ENCODE measurements at regions not wholly inside any gene's neighbourhood (a gene's known extent, or its start where the extent isn't known, plus 50 kb on each side); places are given as distances from the start of the nearest gene placed in this dataset.

GRCh38 chr13:104143760-104144416, 1077.7 kb upstream of the SLC10A2 start:
- Histone ChIP-seq H3K18ac (ENCODE audit: low read length) (no peak overlapping the region), H3K9ac (ENCODE audit: low read depth, low read length, poor library complexity) (no peak overlapping the region), H2BK15ac (ENCODE audit: low read length) (no peak overlapping the region), H2BK120ac (ENCODE audit: low read depth, low read length) (no peak overlapping the region), H3K4me2 (ENCODE audit: insufficient read depth, low read length, poor library complexity, severe bottlenecking) (no peak overlapping the region), H3K36me3 (replicated peaks in 1 of 2; ENCODE audit: control insufficient read depth in 2 of 2, insufficient read depth in 2 of 2, low read length in 2 of 2) (no peaks in the 10 kb centered on the region), H2AFZ (ENCODE audit: low read length) (peak overlapping the region; percentile 65), H3K9me3 (replicated peaks in 1 of 2; ENCODE audit: control insufficient read depth in 2 of 2, insufficient read depth in 1 of 2, low read depth in 1 of 2, low read length in 2 of 2) (peaks cover 2 to 5% of the 10 kb centered on the region in 2 donors), H4K8ac (ENCODE audit: low read depth, low read length) (no peak overlapping the region), H3K4me1 (ENCODE audit: control insufficient read depth in 2 of 2, insufficient read depth in 1 of 2, low read depth in 1 of 2, low read length in 2 of 2) (peaks cover 2 to 8% of the 10 kb centered on the region in 2 donors), H3K4me3 (ENCODE audit: low read length in 2 of 2) (peak overlapping the region in 1 of 2 donors; percentile 26), H3K14ac (ENCODE audit: low read length) (no peak overlapping the region), H2AK5ac (ENCODE audit: low read depth, low read length) (no peak overlapping the region), H3K27ac (replicated peaks; ENCODE audit: low read length) (no peak overlapping the region), H3K23ac (ENCODE audit: low read depth, low read length, poor library complexity) (no peak overlapping the region), H4K91ac (ENCODE audit: low read depth, low read length, poor library complexity) (no peak overlapping the region), H3K27me3 (ENCODE audit: control insufficient read depth in 3 of 3, insufficient read depth in 3 of 3, low read depth in 1 of 3, low read length in 3 of 3) (no peaks in the 10 kb centered on the region), H2BK12ac (ENCODE audit: low read length) (no peak overlapping the region), H3K79me1 (ENCODE audit: low read depth, low read length) (peaks cover 1% of the 10 kb centered on the region), H2BK5ac (ENCODE audit: low read length) (no peak overlapping the region), H3K4ac (ENCODE audit: low read length) (no peak overlapping the region)
- DNase-seq (ENCODE audit: low spot score), result no peak
- no CpG with 5 or more reads among the region's 9 CpGs for WGBS, 2 donors (ENCODE audit: extremely low coverage in 2 of 2, insufficient read length in 2 of 2, insufficient replicate concordance in 1 of 2)

- Histone ChIP-seq H3K4me1 (ENCODE audit: control insufficient read depth in 2 of 2, insufficient read depth in 1 of 2, low read depth in 1 of 2, low read length in 2 of 2) (peaks cover 2 to 8% of the 10 kb centered on the region in 2 donors), H4K8ac (ENCODE audit: low read depth, low read length) (no peak overlapping the region), H3K4ac (ENCODE audit: low read length) (no peak overlapping the region), H3K79me1 (ENCODE audit: low read depth, low read length) (no peaks in the 10 kb centered on the region), H2BK5ac (ENCODE audit: low read length) (no peak overlapping the region), H3K36me3 (replicated peaks in 1 of 2; ENCODE audit: control insufficient read depth in 2 of 2, insufficient read depth in 2 of 2, low read length in 2 of 2) (no peaks in the 10 kb centered on the region), H3K27me3 (ENCODE audit: control insufficient read depth in 3 of 3, insufficient read depth in 3 of 3, low read depth in 1 of 3, low read length in 3 of 3) (no peaks in the 10 kb centered on the region), H2BK120ac (ENCODE audit: low read depth, low read length) (no peak overlapping the region), H3K27ac (replicated peaks; ENCODE audit: low read length) (no peak overlapping the region), H2AK5ac (ENCODE audit: low read depth, low read length) (no peak overlapping the region), H2AFZ (ENCODE audit: low read length) (no peak overlapping the region), H3K4me3 (ENCODE audit: low read length in 2 of 2) (no peak overlapping the region), H3K9ac (ENCODE audit: low read depth, low read length, poor library complexity) (no peak overlapping the region), H3K9me3 (replicated peaks in 1 of 2; ENCODE audit: control insufficient read depth in 2 of 2, insufficient read depth in 1 of 2, low read depth in 1 of 2, low read length in 2 of 2) (no peaks in the 10 kb centered on the region), H3K14ac (ENCODE audit: low read length) (no peak overlapping the region), H4K91ac (ENCODE audit: low read depth, low read length, poor library complexity) (no peak overlapping the region), H3K4me2 (ENCODE audit: insufficient read depth, low read length, poor library complexity, severe bottlenecking) (no peak overlapping the region), H3K23ac (ENCODE audit: low read depth, low read length, poor library complexity) (no peak overlapping the region), H2BK15ac (ENCODE audit: low read length) (no peak overlapping the region), H2BK12ac (ENCODE audit: low read length) (no peak overlapping the region), H3K18ac (ENCODE audit: low read length) (no peak overlapping the region)
- DNase-seq (ENCODE audit: low spot score), result no peak
- no CpG with 5 or more reads among the region's 2 CpGs for WGBS, 2 donors (ENCODE audit: extremely low coverage in 2 of 2, insufficient read length in 2 of 2, insufficient replicate concordance in 1 of 2)
Observed at GRCh38 chr13:104140552-104140951, 1074.3 kb upstream of the SLC10A2 start.

- Histone ChIP-seq H2AFZ (ENCODE audit: low read length) (no peak overlapping the region), H2AK5ac (ENCODE audit: low read depth, low read length) (no peak overlapping the region), H2BK120ac (ENCODE audit: low read depth, low read length) (no peak overlapping the region), H3K18ac (ENCODE audit: low read length) (no peak overlapping the region), H3K4ac (ENCODE audit: low read length) (no peak overlapping the region), H3K9ac (ENCODE audit: low read depth, low read length, poor library complexity) (no peak overlapping the region), H3K4me2 (ENCODE audit: insufficient read depth, low read length, poor library complexity, severe bottlenecking) (no peak overlapping the region), H2BK5ac (ENCODE audit: low read length) (no peak overlapping the region), H3K79me1 (ENCODE audit: low read depth, low read length) (no peaks in the 10 kb centered on the region), H2BK15ac (ENCODE audit: low read length) (no peak overlapping the region), H4K91ac (ENCODE audit: low read depth, low read length, poor library complexity) (no peak overlapping the region), H3K14ac (ENCODE audit: low read length) (no peak overlapping the region), H3K36me3 (replicated peaks in 1 of 2; ENCODE audit: control insufficient read depth in 2 of 2, insufficient read depth in 2 of 2, low read length in 2 of 2) (no peaks in the 10 kb centered on the region), H3K4me1 (ENCODE audit: control insufficient read depth in 2 of 2, insufficient read depth in 1 of 2, low read depth in 1 of 2, low read length in 2 of 2) (peaks cover 0 to 2% of the 10 kb centered on the region in 2 donors), H2BK12ac (ENCODE audit: low read length) (no peak overlapping the region), H3K9me3 (replicated peaks in 1 of 2; ENCODE audit: control insufficient read depth in 2 of 2, insufficient read depth in 1 of 2, low read depth in 1 of 2, low read length in 2 of 2) (no peaks in the 10 kb centered on the region), H3K27ac (replicated peaks; ENCODE audit: low read length) (no peak overlapping the region), H3K4me3 (ENCODE audit: low read length in 2 of 2) (peak overlapping the region in 1 of 2 donors; percentile 35), H3K23ac (ENCODE audit: low read depth, low read length, poor library complexity) (no peak overlapping the region), H4K8ac (ENCODE audit: low read depth, low read length) (no peak overlapping the region), H3K27me3 (ENCODE audit: control insufficient read depth in 3 of 3, insufficient read depth in 3 of 3, low read depth in 1 of 3, low read length in 3 of 3) (no peaks in the 10 kb centered on the region)
- no peak for DNase-seq (ENCODE audit: low spot score)
- no CpG with 5 or more reads among the region's 6 CpGs for whole genome bisulfite sequencing, 2 donors (ENCODE audit: extremely low coverage in 2 of 2, insufficient read length in 2 of 2, insufficient replicate concordance in 1 of 2)
Observed at GRCh38 chr13:104137416-104137815, 1071.2 kb upstream of the SLC10A2 start.

GRCh38 chr13:104132849-104133248, 1066.6 kb upstream of the SLC10A2 start:
- H3K4me1 ChIP-seq (ENCODE audit: control insufficient read depth in 2 of 2, insufficient read depth in 1 of 2, low read depth in 1 of 2, low read length in 2 of 2), result no peaks in the 10 kb centered on the region
- H3K27me3 ChIP-seq (ENCODE audit: control insufficient read depth in 3 of 3, insufficient read depth in 3 of 3, low read depth in 1 of 3, low read length in 3 of 3), result no peaks in the 10 kb centered on the region
- H3K4ac ChIP-seq (ENCODE audit: low read length), result no peak overlapping the region
- H2AK5ac ChIP-seq (ENCODE audit: low read depth, low read length), result no peak overlapping the region
- H2BK12ac ChIP-seq (ENCODE audit: low read length), result no peak overlapping the region
- no peak overlapping the region for H3K4me2 ChIP-seq (ENCODE audit: insufficient read depth, low read length, poor library complexity, severe bottlenecking)
- H2BK120ac ChIP-seq (ENCODE audit: low read depth, low read length), result no peak overlapping the region
- no peak overlapping the region for H3K14ac ChIP-seq (ENCODE audit: low read length)
- peak overlapping the region; percentile 47 for H2AFZ ChIP-seq (ENCODE audit: low read length)
- no peak overlapping the region for H3K23ac ChIP-seq (ENCODE audit: low read depth, low read length, poor library complexity)
- no peaks in the 10 kb centered on the region for H3K36me3 ChIP-seq (replicated peaks in 1 of 2; ENCODE audit: control insufficient read depth in 2 of 2, insufficient read depth in 2 of 2, low read length in 2 of 2)
- H3K4me3 ChIP-seq (ENCODE audit: low read length in 2 of 2), result no peak overlapping the region
- H3K27ac ChIP-seq (replicated peaks; ENCODE audit: low read length), result no peak overlapping the region
- no peak overlapping the region for H2BK15ac ChIP-seq (ENCODE audit: low read length)
- H4K8ac ChIP-seq (ENCODE audit: low read depth, low read length), result no peak overlapping the region
- no CpG with 5 or more reads among the region's 5 CpGs for WGBS, 2 donors (ENCODE audit: extremely low coverage in 2 of 2, insufficient read length in 2 of 2, insufficient replicate concordance in 1 of 2)
- H2BK5ac ChIP-seq (ENCODE audit: low read length), result no peak overlapping the region
- H3K9ac ChIP-seq (ENCODE audit: low read depth, low read length, poor library complexity), result no peak overlapping the region
- DNase-seq (ENCODE audit: low spot score), result no peak
- H4K91ac ChIP-seq (ENCODE audit: low read depth, low read length, poor library complexity), result no peak overlapping the region
- H3K79me1 ChIP-seq (ENCODE audit: low read depth, low read length), result no peaks in the 10 kb centered on the region
- no peaks in the 10 kb centered on the region for H3K9me3 ChIP-seq (replicated peaks in 1 of 2; ENCODE audit: control insufficient read depth in 2 of 2, insufficient read depth in 1 of 2, low read depth in 1 of 2, low read length in 2 of 2)
- no peak overlapping the region for H3K18ac ChIP-seq (ENCODE audit: low read length)

Measured in neuronal stem cell (in vitro differentiated cells).